Astrocyte (in vitro differentiated cells and primary cell): ENCODE measurements at regions not wholly inside any gene's neighbourhood (a gene's known extent, or its start where the extent isn't known, plus 50 kb on each side); places are given as distances from the start of the nearest gene placed in this dataset.

Experiments used
- DNase-seq: peaks from one replicate; pipeline ENCODE4 v3.0.0-alpha.2; 2010; ENCODE audit warnings: low read depth
- FAIRE-seq: peaks from 2 replicates; lab custom pipeline; 2011; peaks lifted over from hg19 to GRCh38; lab: Jason Lieb, UNC
- H2AFZ ChIP-seq: 2 replicates; pipeline ENCODE4 v1.6.0; 2012; ENCODE audit warnings: low read depth, low read length, inconsistent platforms
- H3K27ac ChIP-seq: 2 replicates; pipeline ENCODE4 v1.5.1; 2011; ENCODE audit warnings: low read depth, low read length, inconsistent platforms
- H3K27me3 ChIP-seq: 2 replicates; pipeline ENCODE4 v1.6.0; 2011; ENCODE audit warnings: low read length, inconsistent platforms; ENCODE audit not compliant: insufficient read depth
- H3K36me3 ChIP-seq: 2 replicates; pipeline ENCODE4 v1.5.1; 2011; ENCODE audit warnings: low read length, inconsistent platforms; ENCODE audit not compliant: insufficient read depth
- H3K4me1 ChIP-seq: 2 replicates; pipeline ENCODE4 v1.5.1; 2011; ENCODE audit warnings: low read length, inconsistent platforms; ENCODE audit not compliant: insufficient read depth
- H3K4me2 ChIP-seq: 2 replicates; pipeline ENCODE4 v1.6.0; 2012; ENCODE audit warnings: low read length, inconsistent platforms
- H3K4me3 ChIP-seq: 2 replicates; pipeline ENCODE4 v1.5.1; 2011; ENCODE audit warnings: low read depth, mild to moderate bottlenecking, low read length, inconsistent platforms; ENCODE audit not compliant: insufficient read depth
- H3K79me2 ChIP-seq: 2 replicates; pipeline ENCODE4 v1.6.0; 2012; ENCODE audit warnings: mild to moderate bottlenecking, low read length, inconsistent platforms; ENCODE audit not compliant: insufficient read depth
- H3K9ac ChIP-seq: 2 replicates; pipeline ENCODE4 v1.6.0; 2012; ENCODE audit warnings: mild to moderate bottlenecking, low read length, inconsistent platforms
- H3K9me3 ChIP-seq: 2 replicates; pipeline ENCODE4 v1.5.1; 2012; ENCODE audit warnings: low read depth, mild to moderate bottlenecking, low read length, inconsistent platforms; ENCODE audit not compliant: insufficient read depth
- H4K20me1 ChIP-seq: 2 replicates; pipeline ENCODE4 v1.6.0; 2012; ENCODE audit warnings: low read length, inconsistent platforms; ENCODE audit not compliant: insufficient read depth
- H3K27ac Mint-ChIP-seq: one replicate; pipeline ENCODE4 v1.8.0; 2021; ENCODE audit warnings: mild to moderate bottlenecking, mixed read lengths; ENCODE audit not compliant: unreplicated experiment
- H3K27me3 Mint-ChIP-seq: one replicate; pipeline ENCODE4 v1.8.0; 2021; ENCODE audit warnings: low read depth, mixed read lengths; ENCODE audit not compliant: unreplicated experiment
- H3K36me3 Mint-ChIP-seq: one replicate; pipeline ENCODE4 v1.8.0; 2021; ENCODE audit warnings: low read depth, mixed read lengths; ENCODE audit not compliant: unreplicated experiment
- H3K4me1 Mint-ChIP-seq: one replicate; pipeline ENCODE4 v1.8.0; 2021; ENCODE audit warnings: low read depth, mixed read lengths; ENCODE audit not compliant: unreplicated experiment
- H3K4me3 Mint-ChIP-seq: one replicate; pipeline ENCODE4 v1.8.0; 2021; ENCODE audit warnings: mild to moderate bottlenecking, moderate library complexity, mixed read lengths; ENCODE audit not compliant: unreplicated experiment
- H3K9me3 Mint-ChIP-seq: one replicate; pipeline ENCODE4 v1.8.0; 2021; ENCODE audit warnings: mild to moderate bottlenecking, mixed read lengths; ENCODE audit not compliant: unreplicated experiment
- EZH2 ChIP-seq: IDR thresholded peaks from 2 replicates; pipeline ENCODE4 v1.6.1; 2012; ENCODE audit warnings: mild to moderate bottlenecking, low read length, inconsistent platforms; ENCODE audit not compliant: insufficient read depth
- TF ChIP-seq, protein P1 (sequence below): IDR thresholded peaks from 2 replicates; pipeline ENCODE4 v1.5.1; 2011; ENCODE audit warnings: low read depth, mild to moderate bottlenecking, inconsistent platforms, low read length, moderate library complexity; ENCODE audit not compliant: insufficient read depth

DNA sequence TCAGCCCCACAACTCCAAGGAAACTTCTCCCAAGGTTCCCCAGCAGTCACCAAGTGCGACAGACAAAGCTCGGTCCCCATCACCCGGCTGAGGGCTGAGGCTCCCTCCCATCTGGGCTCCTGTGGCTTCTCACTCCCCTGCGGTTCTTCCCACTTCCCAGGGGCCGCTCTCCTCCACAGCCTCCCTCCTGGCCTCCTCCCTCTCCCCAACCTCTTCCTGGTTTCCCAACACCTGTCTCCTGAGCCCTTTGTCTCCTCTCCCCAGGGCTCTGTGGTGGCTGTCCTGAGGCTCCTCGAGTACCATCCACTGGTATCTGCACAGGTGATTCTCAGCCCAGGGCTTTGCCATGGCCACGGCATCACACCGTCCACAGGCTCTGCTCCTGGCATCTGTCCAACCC is 113.2 kb upstream of the NSMCE3 start:
- no peak for FAIRE-seq
- no peak for DNase-seq
- H3K36me3 Mint-ChIP-seq: no peaks in the 10 kb centered on the region
- H4K20me1 ChIP-seq: no peaks in the 10 kb centered on the region
- H3K4me3 ChIP-seq: no peak overlapping the region
- H3K79me2 ChIP-seq: no peaks in the 10 kb centered on the region
- H3K27ac ChIP-seq: no peak overlapping the region
- H3K4me1 ChIP-seq: no peaks in the 10 kb centered on the region
- peaks cover 13% of the 10 kb centered on the region for H3K27me3 Mint-ChIP-seq
- H3K4me2 ChIP-seq: no peak overlapping the region
- H3K9ac ChIP-seq: no peak overlapping the region
- H3K9me3 Mint-ChIP-seq: no peaks in the 10 kb centered on the region
- H3K36me3 ChIP-seq: no peaks in the 10 kb centered on the region
- TF ChIP-seq, protein P1, sequence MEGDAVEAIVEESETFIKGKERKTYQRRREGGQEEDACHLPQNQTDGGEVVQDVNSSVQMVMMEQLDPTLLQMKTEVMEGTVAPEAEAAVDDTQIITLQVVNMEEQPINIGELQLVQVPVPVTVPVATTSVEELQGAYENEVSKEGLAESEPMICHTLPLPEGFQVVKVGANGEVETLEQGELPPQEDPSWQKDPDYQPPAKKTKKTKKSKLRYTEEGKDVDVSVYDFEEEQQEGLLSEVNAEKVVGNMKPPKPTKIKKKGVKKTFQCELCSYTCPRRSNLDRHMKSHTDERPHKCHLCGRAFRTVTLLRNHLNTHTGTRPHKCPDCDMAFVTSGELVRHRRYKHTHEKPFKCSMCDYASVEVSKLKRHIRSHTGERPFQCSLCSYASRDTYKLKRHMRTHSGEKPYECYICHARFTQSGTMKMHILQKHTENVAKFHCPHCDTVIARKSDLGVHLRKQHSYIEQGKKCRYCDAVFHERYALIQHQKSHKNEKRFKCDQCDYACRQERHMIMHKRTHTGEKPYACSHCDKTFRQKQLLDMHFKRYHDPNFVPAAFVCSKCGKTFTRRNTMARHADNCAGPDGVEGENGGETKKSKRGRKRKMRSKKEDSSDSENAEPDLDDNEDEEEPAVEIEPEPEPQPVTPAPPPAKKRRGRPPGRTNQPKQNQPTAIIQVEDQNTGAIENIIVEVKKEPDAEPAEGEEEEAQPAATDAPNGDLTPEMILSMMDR: no peak
- no peak for TF ChIP-seq EZH2
- no peak overlapping the region for H2AFZ ChIP-seq
- H3K4me3 Mint-ChIP-seq: no peak overlapping the region
- H3K27me3 ChIP-seq: no peaks in the 10 kb centered on the region
- H3K27ac Mint-ChIP-seq: no peak overlapping the region
- no peaks in the 10 kb centered on the region for H3K4me1 Mint-ChIP-seq
- H3K9me3 ChIP-seq: no peaks in the 10 kb centered on the region

DNA sequence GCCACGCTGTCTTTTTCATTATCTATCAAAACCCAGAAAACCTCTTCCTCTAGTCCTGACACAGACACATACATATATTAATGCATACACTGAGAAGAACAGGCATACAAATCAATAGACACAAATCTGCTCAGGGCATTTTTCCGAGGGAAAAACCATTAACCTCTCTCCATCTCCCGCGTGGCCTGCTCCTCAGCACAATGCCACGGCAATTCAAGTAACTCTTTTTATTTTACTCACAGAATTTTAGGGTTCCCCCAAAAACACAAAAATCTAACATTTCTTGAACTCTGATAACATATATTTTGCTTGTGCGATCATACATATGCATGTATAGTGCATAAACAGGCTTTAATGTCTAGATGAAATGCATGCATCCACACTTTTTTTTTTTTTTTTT is 110.8 kb upstream of the NSMCE3 start:
- TF ChIP-seq, protein P1: no peak
- no peak for TF ChIP-seq EZH2
- Histone ChIP-seq H3K4me2 (no peak overlapping the region), H3K36me3 (no peaks in the 10 kb centered on the region), H3K4me3 (no peak overlapping the region), H3K9ac (no peak overlapping the region), H4K20me1 (no peaks in the 10 kb centered on the region), H3K79me2 (no peaks in the 10 kb centered on the region), H3K27ac (no peak overlapping the region), H3K9me3 (no peaks in the 10 kb centered on the region), H2AFZ (no peak overlapping the region), H3K4me1 (no peaks in the 10 kb centered on the region), H3K27me3 (peaks cover 2% of the 10 kb centered on the region)
- H3K4me3 Mint-ChIP-seq: no peak overlapping the region
- no peaks in the 10 kb centered on the region for H3K4me1 Mint-ChIP-seq
- H3K27ac Mint-ChIP-seq: no peak overlapping the region
- peaks cover 13% of the 10 kb centered on the region for H3K27me3 Mint-ChIP-seq
- H3K9me3 Mint-ChIP-seq: no peaks in the 10 kb centered on the region
- no peak for DNase-seq
- FAIRE-seq: no peak
- H3K36me3 Mint-ChIP-seq: no peaks in the 10 kb centered on the region

DNA sequence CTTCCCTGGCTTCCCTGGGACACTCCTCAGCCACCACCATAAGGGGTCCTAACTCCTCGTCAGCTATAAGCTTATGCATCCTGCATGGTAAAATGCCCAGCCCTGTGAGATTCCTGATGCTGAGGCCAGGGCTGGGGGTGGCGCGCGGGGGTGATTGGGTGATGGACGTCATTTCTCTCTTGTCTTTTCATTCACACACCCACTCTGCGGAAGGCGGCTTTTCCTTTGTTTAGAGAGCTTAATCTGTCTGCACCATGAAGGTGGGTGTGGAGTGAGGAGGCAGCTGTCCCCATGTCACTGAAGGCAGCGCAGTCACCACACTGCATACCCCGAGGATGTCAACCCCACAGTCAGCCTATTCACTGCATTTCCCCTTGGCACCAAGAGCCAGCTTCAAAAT is 110.0 kb upstream of the NSMCE3 start:
- H3K36me3 Mint-ChIP-seq: no peaks in the 10 kb centered on the region
- Histone ChIP-seq H3K9me3 (no peaks in the 10 kb centered on the region), H3K4me2 (no peak overlapping the region), H3K9ac (no peak overlapping the region), H2AFZ (no peak overlapping the region), H3K27me3 (peaks cover 2% of the 10 kb centered on the region), H3K4me1 (no peaks in the 10 kb centered on the region), H4K20me1 (no peaks in the 10 kb centered on the region), H3K79me2 (no peaks in the 10 kb centered on the region), H3K4me3 (no peak overlapping the region), H3K36me3 (no peaks in the 10 kb centered on the region), H3K27ac (no peak overlapping the region)
- H3K27ac Mint-ChIP-seq: no peak overlapping the region
- DNase-seq (no peak), FAIRE-seq (no peak)
- H3K27me3 Mint-ChIP-seq: peaks cover 13% of the 10 kb centered on the region
- TF ChIP-seq, protein P1: no peak
- no peak for TF ChIP-seq EZH2
- H3K4me1 Mint-ChIP-seq: no peaks in the 10 kb centered on the region
- H3K4me3 Mint-ChIP-seq: no peak overlapping the region
- H3K9me3 Mint-ChIP-seq: no peaks in the 10 kb centered on the region
